GM23338 (cell line): ENCODE measurements at regions not wholly inside any gene's neighbourhood (a gene's known extent, or its start where the extent isn't known, plus 50 kb on each side); places are given as distances from the start of the nearest gene placed in this dataset.

Experiments
- EZH2 ChIP-seq: fragments of 200-600 bp; sonication (generic); IDR thresholded peaks from one replicate; pipeline ENCODE4 v1.8.0; 2017; ENCODE audit warnings: antibody characterized with exemption, mild to moderate bottlenecking, low read depth; ENCODE audit not compliant: unreplicated experiment
- EZH2phosphoT487 ChIP-seq: fragments of 200-600 bp; sonication (generic); IDR thresholded peaks from one replicate; pipeline ENCODE4 v1.8.1; 2018; ENCODE audit warnings: antibody characterized with exemption; ENCODE audit not compliant: unreplicated experiment
- JUNB ChIP-seq: IDR thresholded peaks from one replicate; pipeline ENCODE4 v1.6.1; 2016; ENCODE audit warnings: antibody characterized with exemption; ENCODE audit not compliant: unreplicated experiment
- NANOG ChIP-seq: IDR thresholded peaks from 2 replicates; pipeline ENCODE4 v1.6.1; 2016; ENCODE audit warnings: antibody characterized with exemption, borderline replicate concordance
- POLR2AphosphoS5 ChIP-seq: IDR thresholded peaks from 2 replicates; pipeline ENCODE4 v1.6.1; 2016; ENCODE audit warnings: antibody characterized with exemption, low read depth
- REST ChIP-seq: IDR thresholded peaks from one replicate; pipeline ENCODE4 v1.6.1; 2018; ENCODE audit warnings: antibody characterized with exemption; ENCODE audit not compliant: unreplicated experiment
- ZNF114 ChIP-seq: fragments of 250-450 bp; sonication (Bioruptor Pico); IDR thresholded peaks from 2 replicates; pipeline ENCODE4 v1.5.0; 2020; ENCODE audit warnings: mild to moderate bottlenecking, moderate library complexity
- TF ChIP-seq, protein P1 (sequence below), 2 experiments: fragments of 200-600 bp in 1 of 2; sonication (generic) in 1 of 2; conservative IDR thresholded peaks; 2 replicates each; pipeline versions ENCODE4 v1.5.1 to v1.6.1; 2016 to 2017; ENCODE audit warnings: antibody characterized with exemption in 2 of 2, low read depth in 2 of 2, mild to moderate bottlenecking in 2 of 2, moderate library complexity in 1 of 2
- TF ChIP-seq, protein P2 (sequence below): IDR thresholded peaks from 2 replicates; pipeline ENCODE4 v1.6.1; 2016; ENCODE audit warnings: antibody characterized with exemption

- TF ChIP-seq, protein P1, sequence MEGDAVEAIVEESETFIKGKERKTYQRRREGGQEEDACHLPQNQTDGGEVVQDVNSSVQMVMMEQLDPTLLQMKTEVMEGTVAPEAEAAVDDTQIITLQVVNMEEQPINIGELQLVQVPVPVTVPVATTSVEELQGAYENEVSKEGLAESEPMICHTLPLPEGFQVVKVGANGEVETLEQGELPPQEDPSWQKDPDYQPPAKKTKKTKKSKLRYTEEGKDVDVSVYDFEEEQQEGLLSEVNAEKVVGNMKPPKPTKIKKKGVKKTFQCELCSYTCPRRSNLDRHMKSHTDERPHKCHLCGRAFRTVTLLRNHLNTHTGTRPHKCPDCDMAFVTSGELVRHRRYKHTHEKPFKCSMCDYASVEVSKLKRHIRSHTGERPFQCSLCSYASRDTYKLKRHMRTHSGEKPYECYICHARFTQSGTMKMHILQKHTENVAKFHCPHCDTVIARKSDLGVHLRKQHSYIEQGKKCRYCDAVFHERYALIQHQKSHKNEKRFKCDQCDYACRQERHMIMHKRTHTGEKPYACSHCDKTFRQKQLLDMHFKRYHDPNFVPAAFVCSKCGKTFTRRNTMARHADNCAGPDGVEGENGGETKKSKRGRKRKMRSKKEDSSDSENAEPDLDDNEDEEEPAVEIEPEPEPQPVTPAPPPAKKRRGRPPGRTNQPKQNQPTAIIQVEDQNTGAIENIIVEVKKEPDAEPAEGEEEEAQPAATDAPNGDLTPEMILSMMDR (conservative IDR thresholded peaks at IDR 0.05; ENCODE audit: low read depth in 2 of 2): no peak
- TF ChIP-seq POLR2AphosphoS5 (no peak), JUNB (no peak), EZH2 (no peak), NANOG (no peak), EZH2phosphoT487 (no peak), ZNF114 (CRISPR knock-in tag) (no peak), REST (no peak)
- TF ChIP-seq, protein P2, sequence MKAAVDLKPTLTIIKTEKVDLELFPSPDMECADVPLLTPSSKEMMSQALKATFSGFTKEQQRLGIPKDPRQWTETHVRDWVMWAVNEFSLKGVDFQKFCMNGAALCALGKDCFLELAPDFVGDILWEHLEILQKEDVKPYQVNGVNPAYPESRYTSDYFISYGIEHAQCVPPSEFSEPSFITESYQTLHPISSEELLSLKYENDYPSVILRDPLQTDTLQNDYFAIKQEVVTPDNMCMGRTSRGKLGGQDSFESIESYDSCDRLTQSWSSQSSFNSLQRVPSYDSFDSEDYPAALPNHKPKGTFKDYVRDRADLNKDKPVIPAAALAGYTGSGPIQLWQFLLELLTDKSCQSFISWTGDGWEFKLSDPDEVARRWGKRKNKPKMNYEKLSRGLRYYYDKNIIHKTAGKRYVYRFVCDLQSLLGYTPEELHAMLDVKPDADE: no peak
Measured at GRCh38 chr20:16864963-16865362, 116.8 kb downstream of the OTOR start.
